GM21737 (cell line): ENCODE measurements at regions not wholly inside any gene's neighbourhood (a gene's known extent, or its start where the extent isn't known, plus 50 kb on each side); places are given as distances from the start of the nearest gene placed in this dataset.
"Not testable (repeated sequence)": the region's sequence is repeated elsewhere in the genome, so short reads cannot be mapped to it uniquely, and the experiment has no call there.

Experiments
- ATAC-seq: cut with Tn5 transposase; IDR thresholded peaks from one replicate; pipeline ENCODE4 v1.9.1; 2021; ENCODE audit warnings: mild to moderate bottlenecking, moderate library complexity; ENCODE audit not compliant: unreplicated experiment

DNA sequence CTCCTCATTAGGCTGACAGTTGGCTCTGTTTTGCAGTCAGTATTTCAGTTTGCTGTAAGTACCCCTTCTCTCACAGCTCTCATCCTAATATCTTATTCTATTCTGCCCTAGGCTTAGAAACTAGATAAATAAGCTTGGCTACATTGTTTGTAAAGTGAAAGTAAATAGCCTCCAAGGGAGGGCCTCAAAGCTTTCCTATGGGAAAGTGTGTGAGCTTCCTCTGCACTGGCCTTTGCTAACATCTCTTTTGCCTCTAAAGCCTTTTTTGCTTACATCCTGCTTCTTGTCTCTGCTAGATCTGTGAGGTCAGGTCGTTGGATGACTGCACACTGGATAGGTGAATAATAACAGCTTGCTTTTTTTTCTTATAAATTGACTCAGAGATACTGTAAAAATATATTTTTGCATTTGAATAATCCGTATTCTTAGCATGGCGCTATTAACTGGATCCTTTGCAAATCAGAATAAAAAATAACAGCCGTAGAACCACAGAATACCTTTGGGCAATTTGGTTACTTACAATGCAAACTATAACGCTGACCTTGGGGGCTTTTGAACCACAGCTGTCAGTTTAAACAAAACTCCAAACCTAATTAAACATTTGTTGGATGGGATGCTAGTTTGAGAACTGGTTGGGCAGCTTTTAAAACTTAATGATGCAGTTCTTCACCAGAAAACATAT, 55.1 kb downstream of the TTC6 start:
- no peak for ATAC-seq

GRCh38 chr14:37652042-37652441, 56.6 kb downstream of the TTC6 start:
- ATAC-seq: no peak

- ATAC-seq: no peak
Measured at GRCh38 chr14:37655418-37655817, 60.0 kb downstream of the TTC6 start.

GRCh38 chr14:37658156-37658555, 62.7 kb downstream of the TTC6 start:
- ATAC-seq: no peak

- no peak for ATAC-seq
Measured at GRCh38 chr14:37663498-37663897, 68.1 kb downstream of the TTC6 start.

DNA sequence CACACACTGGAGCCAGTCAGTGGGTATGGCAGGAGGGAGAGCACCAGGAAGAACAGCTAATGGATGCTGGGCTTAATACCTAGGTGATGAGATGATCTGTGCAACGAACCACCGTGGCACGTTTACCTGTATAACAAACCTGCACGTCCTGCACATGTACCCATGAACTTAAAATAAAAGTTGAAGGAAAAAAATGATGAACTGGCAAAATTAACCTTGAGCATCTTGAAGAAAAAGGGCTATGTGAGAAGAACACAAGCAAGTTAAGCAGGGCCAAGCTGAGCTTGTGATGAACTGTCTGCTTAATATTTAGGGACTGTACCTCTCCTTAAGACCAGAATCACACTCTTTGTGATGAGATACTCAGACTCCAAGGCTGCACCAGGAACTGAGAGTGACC, 70.0 kb downstream of the TTC6 start:
- ATAC-seq: no peak

- ATAC-seq: no peak
Measured at GRCh38 chr14:37665951-37666350, 70.5 kb downstream of the TTC6 start.

DNA sequence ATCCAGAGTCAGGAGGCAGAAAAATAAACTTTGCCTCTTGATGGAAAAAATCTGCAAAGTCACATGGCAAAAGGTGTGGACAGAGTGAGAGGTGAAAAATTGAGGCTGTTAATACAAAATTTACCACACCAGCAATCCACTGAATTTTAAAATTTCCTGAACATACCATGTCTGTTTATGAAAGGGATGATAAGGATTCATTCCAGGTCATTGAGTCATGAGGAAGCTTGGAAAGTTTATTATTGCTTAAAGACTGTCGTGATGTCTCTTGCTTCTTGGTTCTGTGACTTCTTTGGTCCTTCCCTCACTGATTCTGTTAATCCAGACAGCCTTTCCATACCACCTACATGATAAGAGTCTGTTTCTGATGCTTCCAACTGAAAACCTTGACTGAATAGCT, 73.2 kb downstream of the TTC6 start:
- no peak for ATAC-seq

GRCh38 chr14:37669242-37669641, 73.8 kb downstream of the TTC6 start:
- no peak for ATAC-seq

GRCh38 chr14:37673439-37673838, 78.0 kb downstream of the TTC6 start:
- ATAC-seq: no peak

DNA sequence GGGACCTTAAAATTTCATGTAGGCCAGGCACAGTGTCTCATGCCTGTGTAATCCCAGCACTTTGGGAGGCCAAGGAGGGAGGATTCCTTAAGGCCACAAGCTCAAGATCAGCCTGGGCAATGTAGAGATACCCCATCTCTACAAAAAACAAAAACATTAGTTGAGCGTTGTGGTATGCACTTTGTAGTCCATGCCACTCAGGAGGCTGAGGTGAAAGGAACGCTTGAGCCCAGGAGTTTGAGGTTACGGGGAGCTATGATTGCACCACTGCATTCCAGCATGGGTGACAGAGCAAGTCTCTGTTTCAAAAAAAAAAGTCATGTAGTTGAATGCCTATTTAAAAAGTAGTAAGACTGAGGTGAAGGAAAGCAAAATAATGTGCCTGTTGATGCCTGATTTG, 83.5 kb downstream of the TTC6 start:
- ATAC-seq: no peak

- ATAC-seq: no peak
Measured at GRCh38 chr14:37681486-37681885, 86.1 kb downstream of the TTC6 start.

DNA sequence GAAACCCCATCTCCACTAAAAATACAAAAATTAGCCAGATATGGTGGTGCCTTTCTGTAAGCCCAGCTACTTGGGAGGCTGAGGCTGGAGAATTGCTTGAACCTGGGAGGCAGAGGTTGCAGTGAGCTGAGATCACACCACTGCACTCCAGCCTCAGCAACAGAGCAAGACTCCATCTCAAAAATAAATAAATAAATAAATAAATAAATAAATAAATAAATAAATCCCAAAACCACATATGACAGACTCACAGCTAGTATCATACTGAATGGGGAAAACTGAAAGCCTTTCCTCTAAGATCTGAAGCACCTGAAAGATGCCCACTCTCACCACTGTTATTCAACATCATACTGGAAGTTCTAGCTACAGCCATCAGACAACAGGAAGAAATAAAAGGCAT, 97.3 kb downstream of the TTC6 start:
- not testable (repeated sequence) for ATAC-seq

- ATAC-seq: not testable (repeated sequence)
Measured at GRCh38 chr14:37693420-37693819, 98.0 kb downstream of the TTC6 start.

GRCh38 chr14:37695866-37696265, 100.4 kb downstream of the TTC6 start:
- ATAC-seq: no peak

DNA sequence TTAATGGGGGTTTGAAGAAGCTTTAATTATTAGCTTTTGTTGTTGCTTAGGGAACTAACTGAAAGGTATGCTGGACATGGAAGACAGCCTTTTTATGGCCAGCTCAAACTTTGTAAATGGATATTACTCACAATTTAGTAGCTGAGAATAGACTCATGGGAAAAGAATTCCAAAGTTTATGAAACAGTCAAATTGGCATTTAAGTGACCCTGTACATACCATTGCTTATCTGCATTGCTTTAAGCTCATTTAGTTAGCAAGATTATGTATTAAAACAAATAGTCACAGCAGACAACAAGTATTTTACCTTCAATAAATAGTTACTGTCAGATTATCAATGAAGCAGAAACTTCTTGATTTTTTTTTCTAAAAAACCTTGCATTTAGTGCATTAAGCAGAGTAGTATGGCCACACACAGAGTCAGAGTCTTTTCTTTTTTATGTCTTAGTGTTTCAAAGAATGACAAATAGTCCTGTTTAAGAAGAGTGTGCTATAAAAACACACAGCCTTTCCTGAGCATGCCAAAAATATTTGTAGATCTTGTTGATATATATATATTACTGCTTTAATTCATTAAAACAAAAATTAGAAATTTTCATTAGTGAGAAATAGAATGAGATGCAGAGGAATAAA, 102.2 kb downstream of the TTC6 start:
- no peak for ATAC-seq

DNA sequence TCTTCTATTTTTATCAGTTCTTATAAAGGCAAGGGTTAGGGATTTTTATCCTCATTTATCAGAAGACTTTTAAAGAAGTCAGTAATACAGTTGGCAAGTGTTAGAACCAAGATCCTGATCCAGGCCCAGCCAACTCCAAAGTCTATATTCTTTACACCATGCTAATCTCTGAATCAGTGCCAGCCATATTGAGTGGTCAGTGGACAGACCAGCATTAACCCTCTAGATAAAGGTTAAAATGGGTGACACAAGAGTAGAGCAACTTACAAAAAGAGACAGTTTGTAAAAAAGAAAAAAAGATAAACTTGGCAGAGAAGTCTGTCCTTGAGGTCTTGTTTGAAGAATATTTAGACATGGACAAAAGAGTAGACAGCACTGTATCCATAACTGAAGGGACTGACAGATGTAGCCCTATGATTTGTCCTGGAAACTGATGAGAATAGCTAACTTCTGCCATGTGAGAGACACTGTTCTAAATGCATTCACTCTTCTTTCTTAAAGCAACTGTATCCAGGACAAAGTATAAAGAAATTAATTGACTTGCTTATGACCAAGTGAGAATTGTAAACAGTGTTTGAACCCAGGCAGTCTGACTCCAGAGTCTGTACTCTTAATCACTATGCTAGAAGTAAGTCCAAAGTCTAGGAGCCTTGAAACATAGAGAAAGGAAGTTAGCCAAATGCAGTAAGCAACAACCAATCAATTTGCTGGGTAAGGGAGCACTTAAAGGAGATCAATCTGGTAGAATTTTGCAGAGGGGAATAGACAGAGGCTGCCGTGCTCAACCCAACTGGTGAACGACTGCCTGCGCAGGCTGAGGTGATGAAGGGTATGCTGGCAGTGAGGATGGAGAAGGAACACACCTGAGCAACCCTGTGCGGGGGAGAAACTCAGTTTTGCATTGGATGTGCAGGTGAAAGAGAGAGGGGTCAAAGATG, 103.7 kb downstream of the TTC6 start:
- no peak for ATAC-seq

DNA sequence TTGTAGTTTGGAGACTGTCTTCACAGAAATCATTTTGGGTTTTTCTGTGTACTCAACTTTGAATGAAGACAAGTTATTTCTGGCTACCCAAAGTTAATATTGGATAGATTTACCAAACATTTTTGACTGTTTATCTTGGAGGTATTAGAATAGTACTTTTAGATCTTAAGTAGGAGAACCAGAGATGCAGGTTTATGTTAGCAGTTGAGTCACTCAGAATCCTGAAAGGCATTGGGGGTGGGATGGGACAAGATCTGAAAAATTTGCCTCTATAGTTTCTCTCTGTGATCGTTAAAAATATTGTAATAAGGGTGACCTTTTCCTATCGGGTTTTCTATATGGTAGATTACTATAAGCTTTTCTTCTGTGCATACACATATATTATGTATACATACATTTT, 112.3 kb downstream of the TTC6 start:
- ATAC-seq: no peak

GRCh38 chr14:37708481-37708880, 113.1 kb downstream of the TTC6 start:
- no peak for ATAC-seq

- ATAC-seq: no peak
Measured at GRCh38 chr14:37709419-37710195, 114.2 kb downstream of the TTC6 start.

- no peak for ATAC-seq
Measured at GRCh38 chr14:37711356-37711830, 116.0 kb downstream of the TTC6 start.
